ENCODE measurements at regions not wholly inside any gene's neighbourhood (a gene's known extent, or its start where the extent isn't known, plus 50 kb on each side); places are given as distances from the start of the nearest gene placed in this dataset.
"Not testable (repeated sequence)": the region's sequence is repeated elsewhere in the genome, so short reads cannot be mapped to it uniquely, and the experiment has no call there.

DNA sequence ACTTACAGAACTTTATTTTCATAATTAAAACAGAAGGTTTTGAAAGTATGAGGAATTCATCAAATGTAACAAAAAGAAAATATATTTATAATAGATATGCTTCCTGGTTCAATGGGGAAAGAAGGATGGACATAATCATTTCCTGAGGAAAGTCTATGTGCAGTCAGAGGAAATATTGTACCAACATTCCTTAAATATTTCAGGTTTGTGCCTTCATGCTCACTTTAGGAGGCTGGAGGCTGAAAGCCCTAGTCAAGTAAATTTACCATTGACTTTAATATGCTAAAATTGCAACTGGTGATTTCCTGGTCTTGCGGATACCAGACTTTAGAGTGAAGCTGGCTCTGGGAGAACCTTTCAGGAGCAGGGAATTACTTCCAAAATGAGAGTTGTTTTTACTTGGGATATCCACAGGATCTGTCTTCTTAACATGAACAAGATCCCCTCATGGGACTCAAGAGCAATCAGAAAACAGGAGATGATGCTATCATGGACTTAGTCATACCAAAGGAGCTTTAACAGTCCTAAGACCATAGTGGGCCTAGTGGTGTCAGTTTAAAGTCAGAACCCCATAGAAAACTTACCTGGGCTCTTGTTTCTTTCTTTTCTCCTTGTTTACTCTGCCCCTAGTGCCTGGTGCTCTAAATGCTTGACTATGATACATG is 762.8 kb upstream of the GRAMD2B start:
- no peak for DNase-seq

DNA sequence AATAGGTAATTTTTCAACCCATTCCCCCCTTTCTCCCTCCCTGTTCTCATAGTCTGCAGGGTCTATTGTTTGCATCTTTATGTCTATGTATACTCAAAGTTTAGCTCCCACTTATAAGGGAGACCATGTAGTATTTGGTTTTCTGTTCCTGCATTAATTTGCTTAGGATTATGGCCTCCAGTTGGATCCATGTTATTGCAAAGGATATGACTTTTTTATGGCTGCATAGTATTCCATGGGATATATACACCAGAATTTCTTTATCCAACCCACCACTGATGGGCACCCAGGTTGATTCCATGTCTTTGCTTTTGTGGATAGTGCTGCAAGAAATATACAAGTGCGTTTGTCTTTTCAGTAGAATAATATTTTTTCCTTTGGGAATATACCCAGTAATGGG is 761.6 kb upstream of the GRAMD2B start:
- no peak for DNase-seq

DNA sequence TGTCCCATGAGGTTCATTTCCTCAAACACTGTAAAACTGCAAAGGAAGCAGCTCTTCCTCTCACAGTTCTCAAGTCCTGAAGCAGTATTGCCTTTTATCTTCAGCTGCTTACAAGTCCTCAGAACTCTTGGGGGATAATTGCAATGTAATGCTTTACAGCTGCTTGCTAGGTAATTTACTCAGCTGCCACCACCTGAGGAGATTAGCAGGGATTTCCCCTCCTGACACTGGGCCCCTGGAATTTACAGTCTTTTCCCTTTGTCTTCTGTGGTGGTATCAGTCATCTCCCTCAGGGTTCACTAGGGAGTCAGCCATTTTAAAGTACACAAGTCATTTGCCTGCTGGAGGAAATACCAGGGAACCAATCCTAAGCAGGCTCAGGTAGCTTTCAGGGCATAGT is 754.3 kb upstream of the GRAMD2B start:
- no peak for DNase-seq

DNA sequence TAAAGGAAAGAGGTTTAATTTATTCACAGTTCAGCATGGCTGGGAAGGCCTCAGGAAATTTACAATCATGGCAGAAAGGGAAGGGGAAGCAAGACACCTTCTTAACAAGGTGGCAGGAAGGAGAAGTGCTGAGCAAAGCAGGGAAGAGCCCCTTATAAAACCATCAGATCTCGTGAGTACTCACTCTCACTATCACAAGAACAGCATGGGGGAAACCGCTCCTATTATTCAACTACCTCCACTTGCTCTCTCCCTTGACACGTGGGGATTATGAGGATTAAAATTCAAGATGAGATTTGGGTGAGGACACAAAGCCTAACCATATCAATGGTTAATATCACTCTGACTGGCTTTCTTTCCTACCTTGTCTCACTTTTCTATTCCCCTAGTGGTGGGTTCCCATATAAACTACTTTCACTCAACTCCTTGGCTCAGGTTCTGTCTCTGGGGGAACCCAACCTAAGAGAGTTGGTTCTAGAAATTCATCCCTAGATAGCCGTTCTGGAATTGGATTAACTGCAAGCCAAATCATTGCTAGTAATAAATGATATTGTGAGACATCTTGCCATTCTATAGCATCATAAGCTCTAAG is 749.8 kb upstream of the GRAMD2B start:
- no peak for DNase-seq

- DNase-seq, result no peak
These were observed 743.7 kb upstream of the GRAMD2B start for GRCh38 chr5:125679522-125679921.

- no peak for DNase-seq
These were observed 739.5 kb upstream of the GRAMD2B start for GRCh38 chr5:125683669-125684068.

GRCh38 chr5:125685771-125686170 is 737.4 kb upstream of the GRAMD2B start:
- no peak for DNase-seq

- not testable (repeated sequence) for DNase-seq
These were observed 731.3 kb upstream of the GRAMD2B start for GRCh38 chr5:125691738-125692530.

- DNase-seq, result no peak
These were observed 727.1 kb upstream of the GRAMD2B start for GRCh38 chr5:125695996-125696655.

DNA sequence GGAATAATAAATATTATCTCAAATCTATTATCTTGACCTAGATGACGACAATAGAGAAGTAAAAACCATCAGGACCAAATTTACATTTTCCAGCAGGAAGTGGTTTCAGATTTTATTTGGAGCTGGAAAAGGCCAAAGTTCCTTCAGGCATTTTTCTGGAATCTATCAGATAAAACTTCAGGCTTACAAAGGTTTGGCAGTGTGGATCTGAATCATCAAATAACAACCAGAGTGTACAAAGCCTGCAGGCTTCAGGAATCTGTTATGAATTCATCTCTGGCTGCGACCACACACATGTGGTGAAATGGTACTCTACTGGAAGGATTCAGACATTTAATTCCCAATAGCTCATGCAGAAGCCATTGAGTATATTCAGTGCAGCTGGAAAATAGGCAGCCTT is 726.4 kb upstream of the GRAMD2B start:
- no peak for DNase-seq

- no peak for DNase-seq
These were observed 724.8 kb upstream of the GRAMD2B start for GRCh38 chr5:125698420-125698819.

DNA sequence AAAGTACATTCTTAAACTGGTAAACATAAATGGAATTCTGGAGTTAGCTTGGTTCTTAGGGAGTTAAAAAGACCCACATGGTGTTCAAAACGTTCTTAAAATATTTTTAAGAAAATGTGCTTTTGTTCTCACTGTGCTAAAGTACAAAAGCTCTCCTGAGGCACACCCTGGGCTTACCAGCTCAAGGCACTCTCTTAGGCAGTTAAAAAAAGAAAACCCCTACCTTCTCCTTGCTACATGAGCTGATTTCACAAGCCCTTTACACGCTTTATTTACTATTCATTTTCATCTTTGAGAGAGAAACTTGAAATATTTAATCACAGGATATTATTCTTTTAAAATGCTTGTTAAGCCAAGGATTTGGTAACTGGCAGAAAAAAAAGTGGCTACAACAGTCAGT is 723.3 kb upstream of the GRAMD2B start:
- DNase-seq, result peak; percentile 47

- peak; percentile 88 for DNase-seq
These were observed 722.8 kb upstream of the GRAMD2B start for GRCh38 chr5:125700380-125700861.

DNA sequence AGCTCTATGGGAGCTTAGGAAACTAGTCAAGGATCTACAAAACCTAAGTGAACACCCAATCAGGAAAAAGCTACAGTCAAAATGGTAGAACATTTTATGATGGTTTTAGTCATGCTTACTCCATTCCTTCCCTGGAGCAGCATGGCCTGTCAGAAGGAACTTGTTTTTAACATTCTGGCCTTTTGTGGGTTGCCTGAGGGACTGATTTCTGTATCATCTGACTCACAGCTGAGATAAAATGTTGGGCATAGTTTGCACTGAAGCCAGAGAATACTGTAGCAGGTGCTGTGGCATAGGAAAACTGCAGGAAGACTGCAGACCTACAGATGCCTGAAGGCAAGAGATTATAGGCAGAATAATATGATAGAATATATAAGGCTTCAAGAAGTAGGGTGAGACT is 719.6 kb upstream of the GRAMD2B start:
- DNase-seq, result no peak

DNA sequence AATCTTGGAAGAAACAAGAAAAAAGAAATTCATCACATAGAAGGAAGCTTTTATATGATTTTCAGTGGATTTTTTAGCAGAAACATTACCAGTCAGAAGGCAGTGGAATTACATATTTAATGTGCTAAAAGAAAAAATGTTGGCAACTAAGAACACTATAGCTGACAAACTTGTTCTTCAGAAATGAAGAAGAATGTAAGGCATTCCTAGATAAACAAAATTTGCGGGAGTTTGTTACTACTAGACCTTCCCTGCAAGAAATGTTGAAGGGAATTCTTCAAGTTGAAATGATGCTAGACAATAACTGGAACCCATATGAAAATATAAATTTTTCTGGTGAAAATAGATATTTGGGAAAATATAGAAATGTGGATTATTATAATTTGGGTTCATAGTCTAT is 718.3 kb upstream of the GRAMD2B start:
- no peak for DNase-seq

GRCh38 chr5:125708583-125708982 is 714.6 kb upstream of the GRAMD2B start:
- DNase-seq, result no peak

GRCh38 chr5:125710745-125711144 is 712.5 kb upstream of the GRAMD2B start:
- no peak for DNase-seq

GRCh38 chr5:125712397-125712796 is 710.8 kb upstream of the GRAMD2B start:
- DNase-seq, result no peak

- no peak for DNase-seq
These were observed 710.0 kb upstream of the GRAMD2B start for GRCh38 chr5:125713109-125713805.

DNA sequence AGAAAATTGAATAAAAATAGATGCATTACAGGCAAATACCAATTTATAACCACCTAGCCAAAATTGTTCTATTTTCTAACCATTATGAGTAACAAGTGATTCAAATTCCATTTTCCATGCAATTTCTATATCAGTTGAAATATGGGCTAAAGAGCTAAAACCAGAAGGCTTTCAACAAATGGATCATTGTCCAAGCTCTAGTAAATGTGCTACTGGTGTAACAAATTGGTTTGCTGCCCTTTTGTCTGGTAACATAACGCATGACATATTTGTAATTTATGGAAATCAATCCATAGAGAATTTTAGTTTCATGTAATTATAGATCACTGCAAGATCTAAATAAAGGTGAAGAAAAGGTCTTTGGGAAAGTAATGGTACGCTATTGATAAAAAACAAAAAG is 708.0 kb upstream of the GRAMD2B start:
- DNase-seq, result no peak

DNA sequence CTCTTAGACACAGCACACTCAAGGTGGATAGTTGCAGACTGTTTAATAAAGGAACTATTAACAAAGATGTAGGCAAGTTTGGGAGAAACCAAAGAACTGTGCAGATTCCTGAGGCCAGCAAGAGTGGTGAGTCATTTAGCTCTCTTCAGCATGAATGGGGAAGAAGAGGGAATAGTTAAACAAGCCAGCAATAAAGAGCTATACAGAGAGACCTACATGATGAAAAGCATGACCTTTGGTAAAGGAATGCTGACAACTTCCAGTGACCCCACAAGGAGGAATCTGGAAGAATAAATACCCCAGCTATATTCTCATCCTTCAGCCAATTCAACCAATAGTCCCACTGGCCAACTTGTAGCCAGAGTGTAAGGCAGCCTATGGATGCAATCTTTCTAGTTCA is 706.0 kb upstream of the GRAMD2B start:
- no peak for DNase-seq

DNA sequence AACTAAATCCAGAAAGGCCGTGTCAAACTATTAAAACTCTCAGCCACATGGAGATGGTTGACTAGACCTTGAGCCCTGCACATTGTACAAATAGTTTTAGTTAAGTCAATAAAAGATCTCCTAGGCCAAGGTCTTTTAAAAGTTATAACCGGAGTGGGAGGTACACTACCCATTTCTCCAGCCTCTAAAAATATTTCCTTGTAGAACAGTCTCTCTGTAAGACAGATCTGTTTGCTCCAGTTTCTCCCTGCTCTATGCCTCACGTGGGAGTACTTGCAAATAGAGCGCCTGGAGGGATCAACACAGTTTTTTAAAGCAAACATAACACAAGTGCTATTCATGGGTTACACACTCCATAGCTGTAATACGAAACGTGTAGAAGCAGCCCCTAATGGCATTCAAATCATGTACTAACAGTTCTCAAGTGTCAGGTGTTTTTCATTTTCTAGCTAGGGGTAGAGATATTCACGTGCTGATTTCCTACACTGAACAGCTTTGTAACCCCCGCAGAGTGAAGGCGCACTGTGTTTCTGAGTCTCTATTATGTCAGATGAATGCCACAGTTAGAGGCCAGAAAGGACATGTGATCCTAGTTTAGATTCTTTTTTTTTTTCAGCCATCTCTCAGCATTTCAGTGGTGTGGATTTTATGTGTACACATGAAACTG is 703.4 kb upstream of the GRAMD2B start:
- peak; percentile 97 for DNase-seq
